DOHH2 (cell line): ENCODE measurements at regions not wholly inside any gene's neighbourhood (a gene's known extent, or its start where the extent isn't known, plus 50 kb on each side); places are given as distances from the start of the nearest gene placed in this dataset.

Experiments
- H3F3A ChIP-seq: fragments of 200-600 bp; sonication (generic), shearing (Covaris generic); 2 replicates; pipeline ENCODE4 v1.6.0; 2016; ENCODE audit warnings: antibody characterized with exemption, mild to moderate bottlenecking; ENCODE audit not compliant: control insufficient read depth, insufficient read depth
- H3K27ac ChIP-seq: fragments of 200-600 bp; sonication (generic); 2 replicates; pipeline ENCODE4 v1.5.1; 2014; ENCODE audit warnings: low read depth, mild to moderate bottlenecking, low read length, moderate library complexity
- H3K27me3 ChIP-seq: fragments of 200-600 bp; sonication (generic); 2 replicates; pipeline ENCODE4 v1.6.1; 2014; ENCODE audit warnings: mild to moderate bottlenecking, low read length, mixed read lengths; ENCODE audit not compliant: control insufficient read depth
- H3K36me3 ChIP-seq: fragments of 200-600 bp; sonication (generic); 2 replicates; pipeline ENCODE4 v1.6.1; 2014; ENCODE audit warnings: mild to moderate bottlenecking, low read length, moderate library complexity, mixed read lengths; ENCODE audit not compliant: control insufficient read depth
- H3K4me1 ChIP-seq: fragments of 200-600 bp; sonication (generic); 2 replicates; pipeline ENCODE4 v1.6.1; 2014; ENCODE audit warnings: mild to moderate bottlenecking, low read length, mixed read lengths; ENCODE audit not compliant: control insufficient read depth
- H3K4me2 ChIP-seq: fragments of 200-600 bp; sonication (generic); 2 replicates; pipeline ENCODE4 v1.6.0; 2014; ENCODE audit warnings: mild to moderate bottlenecking, low read length, moderate library complexity
- H3K4me3 ChIP-seq: fragments of 200-600 bp; sonication (generic); 2 replicates; pipeline ENCODE4 v1.5.1; 2014; ENCODE audit warnings: mild to moderate bottlenecking, low read length, mixed read lengths
- H3K79me2 ChIP-seq: fragments of 200-600 bp; sonication (generic); 2 replicates; pipeline ENCODE4 v1.6.1; 2014; ENCODE audit warnings: mild to moderate bottlenecking, low read length, mixed read lengths; ENCODE audit not compliant: control insufficient read depth
- H3K9me2 ChIP-seq: fragments of 200-600 bp; sonication (generic); replicated peaks from 2 replicates; pipeline ENCODE4 v1.6.1; 2014; ENCODE audit warnings: mild to moderate bottlenecking, low read length, mixed read lengths; ENCODE audit not compliant: control insufficient read depth
- H3K9me3 ChIP-seq: fragments of 200-600 bp; sonication (generic); 2 replicates; pipeline ENCODE4 v1.6.1; 2014; ENCODE audit warnings: antibody characterized with exemption, low read length, mixed read lengths; ENCODE audit not compliant: control insufficient read depth, insufficient read depth
- H4K20me1 ChIP-seq: fragments of 200-600 bp; sonication (generic); 2 replicates; pipeline ENCODE4 v1.6.0; 2014; ENCODE audit warnings: low read depth, mild to moderate bottlenecking, antibody characterized with exemption, low read length, moderate library complexity; ENCODE audit not compliant: control insufficient read depth, insufficient read depth
- EZH2phosphoT487 ChIP-seq: fragments of 200-600 bp; sonication (generic); IDR thresholded peaks from 2 replicates; pipeline ENCODE4 v1.6.1; 2017; ENCODE audit warnings: borderline replicate concordance, mild to moderate bottlenecking, antibody characterized with exemption, low read length, moderate library complexity, mixed read lengths
- TF ChIP-seq, protein P1 (sequence below): fragments of 200-600 bp; sonication (generic); IDR thresholded peaks from one replicate; pipeline ENCODE4 v1.5.1; 2014; ENCODE audit warnings: antibody characterized with exemption, mild to moderate bottlenecking, low read depth, low read length; ENCODE audit not compliant: poor library complexity, severe bottlenecking

DNA sequence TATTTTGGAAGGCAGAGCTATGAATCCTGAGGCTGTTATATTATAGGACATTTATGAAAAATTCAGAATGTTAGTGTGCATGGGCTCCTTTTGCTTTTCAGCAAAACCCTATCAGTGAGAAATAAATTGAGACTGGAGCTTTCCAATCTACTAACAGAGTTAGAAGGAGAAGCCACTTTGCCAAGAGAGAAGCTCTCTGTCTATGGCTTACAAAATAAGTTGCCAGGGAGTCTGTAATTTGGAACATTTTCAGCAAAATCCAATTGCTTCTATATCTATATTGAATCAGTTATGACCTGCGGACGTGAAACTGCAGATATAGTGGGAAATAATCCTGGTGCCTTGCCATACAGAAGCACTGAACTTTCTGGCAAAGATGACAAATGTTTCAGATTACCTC lies 279.3 kb downstream of the CDH19 start:
- Histone ChIP-seq H3K4me2 (no peak overlapping the region), H3K36me3 (no peaks in the 10 kb centered on the region), H3K9me3 (no peaks in the 10 kb centered on the region), H3K4me3 (no peak overlapping the region), H3K9me2 (no peaks in the 10 kb centered on the region), H3K79me2 (no peaks in the 10 kb centered on the region), H3F3A (no peaks in the 10 kb centered on the region), H3K27ac (no peak overlapping the region), H4K20me1 (no peaks in the 10 kb centered on the region), H3K4me1 (no peaks in the 10 kb centered on the region), H3K27me3 (no peaks in the 10 kb centered on the region)
- TF ChIP-seq EZH2phosphoT487 = no peak
- TF ChIP-seq, protein P1, sequence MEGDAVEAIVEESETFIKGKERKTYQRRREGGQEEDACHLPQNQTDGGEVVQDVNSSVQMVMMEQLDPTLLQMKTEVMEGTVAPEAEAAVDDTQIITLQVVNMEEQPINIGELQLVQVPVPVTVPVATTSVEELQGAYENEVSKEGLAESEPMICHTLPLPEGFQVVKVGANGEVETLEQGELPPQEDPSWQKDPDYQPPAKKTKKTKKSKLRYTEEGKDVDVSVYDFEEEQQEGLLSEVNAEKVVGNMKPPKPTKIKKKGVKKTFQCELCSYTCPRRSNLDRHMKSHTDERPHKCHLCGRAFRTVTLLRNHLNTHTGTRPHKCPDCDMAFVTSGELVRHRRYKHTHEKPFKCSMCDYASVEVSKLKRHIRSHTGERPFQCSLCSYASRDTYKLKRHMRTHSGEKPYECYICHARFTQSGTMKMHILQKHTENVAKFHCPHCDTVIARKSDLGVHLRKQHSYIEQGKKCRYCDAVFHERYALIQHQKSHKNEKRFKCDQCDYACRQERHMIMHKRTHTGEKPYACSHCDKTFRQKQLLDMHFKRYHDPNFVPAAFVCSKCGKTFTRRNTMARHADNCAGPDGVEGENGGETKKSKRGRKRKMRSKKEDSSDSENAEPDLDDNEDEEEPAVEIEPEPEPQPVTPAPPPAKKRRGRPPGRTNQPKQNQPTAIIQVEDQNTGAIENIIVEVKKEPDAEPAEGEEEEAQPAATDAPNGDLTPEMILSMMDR = no peak

DNA sequence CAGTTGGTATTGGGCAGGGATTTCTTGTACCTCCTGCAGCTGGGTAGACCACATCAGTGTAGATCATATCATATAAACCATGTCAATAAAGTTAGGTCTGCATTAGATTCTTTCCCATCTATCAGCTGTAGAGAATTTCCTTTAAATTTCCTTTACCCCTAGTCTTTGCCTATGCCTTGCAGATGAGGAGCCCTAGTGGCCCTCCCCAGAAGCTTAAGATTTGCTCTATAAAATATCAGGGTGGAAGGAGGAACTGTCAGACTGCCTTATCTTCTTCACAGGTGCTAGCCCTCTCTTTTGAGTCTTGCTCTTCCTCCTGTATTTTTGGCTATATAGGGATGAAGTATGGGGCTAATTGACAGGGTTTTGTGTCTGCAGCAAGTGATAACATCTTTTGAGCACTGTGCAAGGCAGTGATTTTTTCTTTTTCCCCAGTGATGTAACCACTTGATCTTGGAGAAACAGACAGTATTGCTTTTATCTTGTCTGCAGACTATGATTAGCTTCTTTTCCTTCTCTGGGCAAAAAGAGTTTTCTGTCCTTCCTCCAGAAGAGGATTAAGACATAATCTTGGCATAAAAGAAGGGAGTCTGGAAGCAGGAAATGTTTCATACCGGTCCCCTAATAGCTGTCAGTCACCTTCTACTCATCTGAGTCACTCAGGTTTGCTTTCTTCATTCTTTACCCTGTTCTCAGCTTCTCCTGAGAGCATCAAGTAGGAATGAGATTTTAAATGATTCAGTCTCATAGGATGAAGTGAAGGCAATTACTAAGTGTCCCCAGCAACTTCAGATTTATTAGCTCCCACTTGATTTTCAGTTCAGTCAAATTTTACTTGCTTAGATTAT lies 286.4 kb downstream of the CDH19 start:
- Histone ChIP-seq H3F3A (no peaks in the 10 kb centered on the region), H3K9me3 (no peaks in the 10 kb centered on the region), H3K79me2 (no peaks in the 10 kb centered on the region), H3K4me2 (no peak overlapping the region), H3K27me3 (no peaks in the 10 kb centered on the region), H3K9me2 (no peaks in the 10 kb centered on the region), H3K27ac (no peak overlapping the region), H3K4me1 (no peaks in the 10 kb centered on the region), H3K4me3 (no peak overlapping the region), H4K20me1 (no peaks in the 10 kb centered on the region), H3K36me3 (no peaks in the 10 kb centered on the region)
- no peak for TF ChIP-seq EZH2phosphoT487
- TF ChIP-seq, protein P1 = no peak

DNA sequence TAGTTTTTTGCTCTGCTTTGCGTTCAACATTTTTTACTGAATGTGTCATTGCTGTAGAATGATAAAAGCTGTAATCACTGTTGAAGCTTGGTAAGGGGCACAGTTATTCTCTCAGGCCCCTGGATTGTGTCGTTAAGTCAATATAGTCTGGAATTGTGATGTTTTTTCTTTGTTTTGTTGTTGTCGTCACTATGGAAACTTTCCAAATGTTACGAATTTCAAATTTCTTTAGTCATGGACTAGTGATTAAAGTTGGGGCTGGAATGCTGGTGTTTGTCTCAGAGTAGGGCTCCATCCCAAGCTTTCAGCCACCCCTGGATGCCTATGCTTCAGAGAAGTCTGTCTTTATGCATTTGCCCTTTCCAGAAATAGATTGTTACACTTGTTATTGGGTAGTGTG lies 287.2 kb downstream of the CDH19 start:
- H3K36me3 ChIP-seq = no peaks in the 10 kb centered on the region
- H3K9me3 ChIP-seq = no peaks in the 10 kb centered on the region
- H3K27me3 ChIP-seq = no peaks in the 10 kb centered on the region
- H3K4me2 ChIP-seq = no peak overlapping the region
- H3K4me1 ChIP-seq = no peaks in the 10 kb centered on the region
- H4K20me1 ChIP-seq = no peaks in the 10 kb centered on the region
- TF ChIP-seq, protein P1 = no peak
- no peak for TF ChIP-seq EZH2phosphoT487
- no peaks in the 10 kb centered on the region for H3F3A ChIP-seq
- H3K79me2 ChIP-seq = no peaks in the 10 kb centered on the region
- H3K4me3 ChIP-seq = no peak overlapping the region
- H3K9me2 ChIP-seq = no peaks in the 10 kb centered on the region
- no peak overlapping the region for H3K27ac ChIP-seq
